ENCODE measurements at regions not wholly inside any gene's neighbourhood (a gene's known extent, or its start where the extent isn't known, plus 50 kb on each side); places are given as distances from the start of the nearest gene placed in this dataset.

DNA sequence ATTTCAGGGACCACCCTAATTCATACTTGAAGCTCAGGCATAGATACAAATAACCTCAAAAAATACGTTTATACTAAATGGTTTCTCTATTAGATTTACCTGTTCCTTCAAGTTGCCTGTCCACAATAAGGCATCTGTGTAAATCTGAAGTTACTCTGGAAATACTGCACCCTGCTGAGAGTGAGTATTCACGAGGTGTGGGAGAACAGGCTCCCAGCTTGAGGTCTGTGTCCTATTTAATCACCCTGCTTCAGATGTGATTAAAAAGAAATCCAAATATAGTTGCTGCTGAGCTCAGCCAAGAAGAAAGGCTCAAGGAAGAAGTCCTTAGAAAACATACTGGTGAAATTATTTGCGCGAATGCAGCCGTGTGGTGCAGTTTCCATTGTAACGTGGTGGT lies 136.8 kb downstream of the KLF6 start:
- no peaks in the 10 kb centered on the region for H3K27me3 ChIP-seq (ENCODE audit: control insufficient read depth, insufficient read depth, low read length)
- no peak overlapping the region for H3K27ac ChIP-seq (ENCODE audit: insufficient read depth, low read length)
- no peak overlapping the region for H3K4me3 ChIP-seq (replicated peaks in 1 of 4; ENCODE audit: control extremely low read depth in 1 of 4, insufficient read depth in 1 of 4, low read depth in 3 of 4, low read length in 4 of 4)
- H3K4me2 ChIP-seq (ENCODE audit: extremely low read depth, insufficient read depth, low read length) = no peak overlapping the region
- no peak overlapping the region for H2AFZ ChIP-seq (ENCODE audit: low read length)
- H4K20me1 ChIP-seq (ENCODE audit: control insufficient read depth, extremely low read depth, insufficient read depth, low read length) = no peaks in the 10 kb centered on the region
- no peaks in the 10 kb centered on the region for H3K36me3 ChIP-seq (ENCODE audit: control insufficient read depth, insufficient read depth, low read length)
- TF ChIP-seq, protein P1, sequence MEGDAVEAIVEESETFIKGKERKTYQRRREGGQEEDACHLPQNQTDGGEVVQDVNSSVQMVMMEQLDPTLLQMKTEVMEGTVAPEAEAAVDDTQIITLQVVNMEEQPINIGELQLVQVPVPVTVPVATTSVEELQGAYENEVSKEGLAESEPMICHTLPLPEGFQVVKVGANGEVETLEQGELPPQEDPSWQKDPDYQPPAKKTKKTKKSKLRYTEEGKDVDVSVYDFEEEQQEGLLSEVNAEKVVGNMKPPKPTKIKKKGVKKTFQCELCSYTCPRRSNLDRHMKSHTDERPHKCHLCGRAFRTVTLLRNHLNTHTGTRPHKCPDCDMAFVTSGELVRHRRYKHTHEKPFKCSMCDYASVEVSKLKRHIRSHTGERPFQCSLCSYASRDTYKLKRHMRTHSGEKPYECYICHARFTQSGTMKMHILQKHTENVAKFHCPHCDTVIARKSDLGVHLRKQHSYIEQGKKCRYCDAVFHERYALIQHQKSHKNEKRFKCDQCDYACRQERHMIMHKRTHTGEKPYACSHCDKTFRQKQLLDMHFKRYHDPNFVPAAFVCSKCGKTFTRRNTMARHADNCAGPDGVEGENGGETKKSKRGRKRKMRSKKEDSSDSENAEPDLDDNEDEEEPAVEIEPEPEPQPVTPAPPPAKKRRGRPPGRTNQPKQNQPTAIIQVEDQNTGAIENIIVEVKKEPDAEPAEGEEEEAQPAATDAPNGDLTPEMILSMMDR (conservative IDR thresholded peaks at IDR 0.05 in 1 of 2, IDR thresholded peaks at IDR 0.05 in 1 of 2; ENCODE audit: low read depth in 1 of 2, low read length in 2 of 2) = no peak
- TF ChIP-seq EZH2 (IDR thresholded peaks at IDR 0.05; ENCODE audit: low read length, missing control alignments) = no peak
- H3K79me2 ChIP-seq (ENCODE audit: control insufficient read depth, insufficient read depth, low read length) = no peaks in the 10 kb centered on the region
- H3K4me1 ChIP-seq (ENCODE audit: control insufficient read depth, extremely low read depth, insufficient read depth, low read length) = no peaks in the 10 kb centered on the region
- no peaks in the 10 kb centered on the region for H3K9me3 ChIP-seq (ENCODE audit: control insufficient read depth, insufficient read depth, low read depth, low read length)
- no peak for DNase-seq (ENCODE audit: low read depth in 2 of 2)
- no peak overlapping the region for H3K9ac ChIP-seq (ENCODE audit: insufficient read depth, low read length)

DNA sequence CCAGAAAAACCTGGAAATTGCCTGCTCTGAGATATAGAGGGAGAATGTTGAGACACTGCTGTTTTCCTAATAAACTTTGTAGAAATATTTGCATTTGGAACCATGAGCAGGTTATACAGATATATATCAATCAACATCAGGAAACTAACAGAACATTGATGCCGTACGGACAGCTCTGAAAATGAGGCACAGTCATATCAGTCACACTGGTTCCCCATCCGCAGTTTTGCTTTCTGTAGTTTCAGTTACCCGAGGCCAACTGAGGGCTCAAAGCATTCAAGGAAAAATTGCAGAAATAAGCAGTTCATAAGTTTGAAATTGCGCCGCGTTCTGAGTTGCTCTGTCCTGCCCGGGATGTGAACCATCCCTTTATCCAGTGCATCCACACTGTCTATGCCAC lies 137.9 kb downstream of the KLF6 start:
- H3K4me3 ChIP-seq (replicated peaks in 1 of 4; ENCODE audit: control extremely low read depth in 1 of 4, insufficient read depth in 1 of 4, low read depth in 3 of 4, low read length in 4 of 4) = no peak overlapping the region
- H3K9ac ChIP-seq (ENCODE audit: insufficient read depth, low read length) = no peak overlapping the region
- TF ChIP-seq EZH2 (IDR thresholded peaks at IDR 0.05; ENCODE audit: low read length, missing control alignments) = no peak
- TF ChIP-seq, protein P1 (conservative IDR thresholded peaks at IDR 0.05 in 1 of 2, IDR thresholded peaks at IDR 0.05 in 1 of 2; ENCODE audit: low read depth in 1 of 2, low read length in 2 of 2) = no peak
- no peak overlapping the region for H3K27ac ChIP-seq (ENCODE audit: insufficient read depth, low read length)
- no peaks in the 10 kb centered on the region for H3K79me2 ChIP-seq (ENCODE audit: control insufficient read depth, insufficient read depth, low read length)
- H3K36me3 ChIP-seq (ENCODE audit: control insufficient read depth, insufficient read depth, low read length) = no peaks in the 10 kb centered on the region
- no peaks in the 10 kb centered on the region for H3K9me3 ChIP-seq (ENCODE audit: control insufficient read depth, insufficient read depth, low read depth, low read length)
- H2AFZ ChIP-seq (ENCODE audit: low read length) = no peak overlapping the region
- no peaks in the 10 kb centered on the region for H3K4me1 ChIP-seq (ENCODE audit: control insufficient read depth, extremely low read depth, insufficient read depth, low read length)
- H3K4me2 ChIP-seq (ENCODE audit: extremely low read depth, insufficient read depth, low read length) = no peak overlapping the region
- H3K27me3 ChIP-seq (ENCODE audit: control insufficient read depth, insufficient read depth, low read length) = no peaks in the 10 kb centered on the region
- no peak for DNase-seq (ENCODE audit: low read depth in 2 of 2)
- H4K20me1 ChIP-seq (ENCODE audit: control insufficient read depth, extremely low read depth, insufficient read depth, low read length) = no peaks in the 10 kb centered on the region

DNA sequence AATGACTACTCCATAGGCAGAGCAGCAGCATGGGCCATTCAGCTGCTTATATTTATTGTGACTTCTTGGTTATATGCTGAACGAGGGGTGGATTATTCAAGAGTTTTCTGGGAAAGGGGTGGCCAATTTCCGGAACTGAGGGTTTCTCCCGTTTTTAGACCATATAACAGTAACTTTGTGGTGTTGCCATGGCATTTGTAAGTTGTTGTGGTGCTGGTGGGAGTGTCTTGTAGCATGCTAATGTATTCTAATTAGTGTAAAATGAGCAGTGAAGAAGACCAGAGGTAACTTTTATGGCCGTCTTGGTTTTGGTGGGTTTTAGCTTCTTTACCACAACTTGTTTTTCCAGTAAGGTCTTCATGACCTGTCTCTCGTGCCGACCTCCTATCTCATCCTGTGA lies 139.6 kb downstream of the KLF6 start:
- TF ChIP-seq, protein P1 (conservative IDR thresholded peaks at IDR 0.05 in 1 of 2, IDR thresholded peaks at IDR 0.05 in 1 of 2; ENCODE audit: low read depth in 1 of 2, low read length in 2 of 2) = no peak
- no peak for TF ChIP-seq EZH2 (IDR thresholded peaks at IDR 0.05; ENCODE audit: low read length, missing control alignments)
- H3K36me3 ChIP-seq (ENCODE audit: control insufficient read depth, insufficient read depth, low read length) = no peaks in the 10 kb centered on the region
- no peak overlapping the region for H3K9ac ChIP-seq (ENCODE audit: insufficient read depth, low read length)
- no peak for DNase-seq (ENCODE audit: low read depth in 2 of 2)
- H3K27ac ChIP-seq (ENCODE audit: insufficient read depth, low read length) = no peak overlapping the region
- H3K4me3 ChIP-seq (replicated peaks in 1 of 4; ENCODE audit: control extremely low read depth in 1 of 4, insufficient read depth in 1 of 4, low read depth in 3 of 4, low read length in 4 of 4) = no peak overlapping the region
- H4K20me1 ChIP-seq (ENCODE audit: control insufficient read depth, extremely low read depth, insufficient read depth, low read length) = no peaks in the 10 kb centered on the region
- no peaks in the 10 kb centered on the region for H3K9me3 ChIP-seq (ENCODE audit: control insufficient read depth, insufficient read depth, low read depth, low read length)
- no peaks in the 10 kb centered on the region for H3K79me2 ChIP-seq (ENCODE audit: control insufficient read depth, insufficient read depth, low read length)
- H3K27me3 ChIP-seq (ENCODE audit: control insufficient read depth, insufficient read depth, low read length) = no peaks in the 10 kb centered on the region
- H3K4me1 ChIP-seq (ENCODE audit: control insufficient read depth, extremely low read depth, insufficient read depth, low read length) = no peaks in the 10 kb centered on the region
- H2AFZ ChIP-seq (ENCODE audit: low read length) = no peak overlapping the region
- H3K4me2 ChIP-seq (ENCODE audit: extremely low read depth, insufficient read depth, low read length) = no peak overlapping the region
